HG03025 (cell line): ENCODE measurements at regions not wholly inside any gene's neighbourhood (a gene's known extent, or its start where the extent isn't known, plus 50 kb on each side); places are given as distances from the start of the nearest gene placed in this dataset.
"Not testable (repeated sequence)": the region's sequence is repeated elsewhere in the genome, so short reads cannot be mapped to it uniquely, and the experiment has no call there.

Experiments
- ATAC-seq: cut with Tn5 transposase; IDR thresholded peaks from one replicate; pipeline ENCODE4 v1.9.1; 2021; ENCODE audit warnings: mild to moderate bottlenecking, moderate library complexity; ENCODE audit not compliant: unreplicated experiment, low FRiP score

GRCh38 chr11:128172046-128172878 lies 415.1 kb downstream of the ETS1 start:
- ATAC-seq: no peak

GRCh38 chr11:128171506-128171905 lies 415.9 kb downstream of the ETS1 start:
- ATAC-seq: no peak

- no peak for ATAC-seq
These were observed 421.8 kb downstream of the ETS1 start for GRCh38 chr11:128165572-128165971.

GRCh38 chr11:128164080-128164741 lies 423.1 kb downstream of the ETS1 start:
- no peak for ATAC-seq

- no peak for ATAC-seq
These were observed 425.4 kb downstream of the ETS1 start for GRCh38 chr11:128161994-128162393.

- no peak for ATAC-seq
These were observed 425.9 kb downstream of the ETS1 start for GRCh38 chr11:128161436-128161835.

- ATAC-seq: no peak
These were observed 428.5 kb downstream of the ETS1 start for GRCh38 chr11:128158860-128159259.

- ATAC-seq: peak; percentile 75
These were observed 429.7 kb downstream of the ETS1 start for GRCh38 chr11:128157423-128158298.

GRCh38 chr11:128156486-128156885 lies 430.9 kb downstream of the ETS1 start:
- ATAC-seq: no peak

- no peak for ATAC-seq
These were observed 431.8 kb downstream of the ETS1 start for GRCh38 chr11:128155590-128155989.

- ATAC-seq: no peak
These were observed 433.7 kb downstream of the ETS1 start for GRCh38 chr11:128153697-128154048.

- no peak for ATAC-seq
These were observed 434.3 kb downstream of the ETS1 start for GRCh38 chr11:128152796-128153696.

- ATAC-seq: no peak
These were observed 435.6 kb downstream of the ETS1 start for GRCh38 chr11:128151780-128152179.

GRCh38 chr11:128151338-128151737 lies 436.0 kb downstream of the ETS1 start:
- no peak for ATAC-seq

- ATAC-seq: no peak
These were observed 439.1 kb downstream of the ETS1 start for GRCh38 chr11:128148208-128148607.

- no peak for ATAC-seq
These were observed 440.3 kb downstream of the ETS1 start for GRCh38 chr11:128146926-128147605.

GRCh38 chr11:128140293-128140692 lies 447.1 kb downstream of the ETS1 start:
- ATAC-seq: not testable (repeated sequence)

GRCh38 chr11:128135451-128135850 lies 451.9 kb downstream of the ETS1 start:
- ATAC-seq: no peak

GRCh38 chr11:128133501-128133900 lies 453.9 kb downstream of the ETS1 start:
- no peak for ATAC-seq
